ENCODE measurements at regions not wholly inside any gene's neighbourhood (a gene's known extent, or its start where the extent isn't known, plus 50 kb on each side); places are given as distances from the start of the nearest gene placed in this dataset.

GRCh38 chr13:105902396-105902795 is 633.1 kb downstream of the EFNB2 start:
- TF ChIP-seq YY1 (IDR thresholded peaks at IDR 0.05; ENCODE audit: low read depth), result no peak
- TF ChIP-seq EGR1 (IDR thresholded peaks at IDR 0.05), result no peak
- no peak for TF ChIP-seq FOXM1 (IDR thresholded peaks at IDR 0.05; ENCODE audit: borderline replicate concordance, low read depth)
- TF ChIP-seq TEAD4 (IDR thresholded peaks at IDR 0.05), result no peak
- no peak for TF ChIP-seq RAD21 (IDR thresholded peaks at IDR 0.05; ENCODE audit: low read depth)
- TF ChIP-seq TCF12 (IDR thresholded peaks at IDR 0.05; ENCODE audit: low read depth), result no peak
- TF ChIP-seq MAX (IDR thresholded peaks at IDR 0.05), result no peak
- no peak for TF ChIP-seq CEBPB (IDR thresholded peaks at IDR 0.05)
- no peak for TF ChIP-seq USF1 (IDR thresholded peaks at IDR 0.05)
- TF ChIP-seq REST (IDR thresholded peaks at IDR 0.05; ENCODE audit: low read depth), result no peak
- TF ChIP-seq ZBTB7A (IDR thresholded peaks at IDR 0.05; ENCODE audit: low read depth), result no peak
- TF ChIP-seq CREB1 (IDR thresholded peaks at IDR 0.05; ENCODE audit: low read depth), result no peak
- no peak for TF ChIP-seq TAF1 (IDR thresholded peaks at IDR 0.05; ENCODE audit: low read depth)
- no peak for TF ChIP-seq EP300 (IDR thresholded peaks at IDR 0.05; ENCODE audit: borderline replicate concordance)
- TF ChIP-seq NFIC (IDR thresholded peaks at IDR 0.05), result no peak

- TF ChIP-seq EGR1 (IDR thresholded peaks at IDR 0.05), result no peak
- no peak for TF ChIP-seq NFIC (IDR thresholded peaks at IDR 0.05)
- TF ChIP-seq TAF1 (IDR thresholded peaks at IDR 0.05; ENCODE audit: low read depth), result no peak
- TF ChIP-seq YY1 (IDR thresholded peaks at IDR 0.05; ENCODE audit: low read depth), result no peak
- TF ChIP-seq TCF12 (IDR thresholded peaks at IDR 0.05; ENCODE audit: low read depth), result no peak
- TF ChIP-seq EP300 (IDR thresholded peaks at IDR 0.05; ENCODE audit: borderline replicate concordance), result no peak
- no peak for TF ChIP-seq CEBPB (IDR thresholded peaks at IDR 0.05)
- no peak for TF ChIP-seq REST (IDR thresholded peaks at IDR 0.05; ENCODE audit: low read depth)
- TF ChIP-seq RAD21 (IDR thresholded peaks at IDR 0.05; ENCODE audit: low read depth), result no peak
- no peak for TF ChIP-seq MAX (IDR thresholded peaks at IDR 0.05)
- TF ChIP-seq FOXM1 (IDR thresholded peaks at IDR 0.05; ENCODE audit: borderline replicate concordance, low read depth), result no peak
- no peak for TF ChIP-seq CREB1 (IDR thresholded peaks at IDR 0.05; ENCODE audit: low read depth)
- no peak for TF ChIP-seq TEAD4 (IDR thresholded peaks at IDR 0.05)
- TF ChIP-seq ZBTB7A (IDR thresholded peaks at IDR 0.05; ENCODE audit: low read depth), result no peak
- no peak for TF ChIP-seq USF1 (IDR thresholded peaks at IDR 0.05)
These were observed 637.9 kb downstream of the EFNB2 start for GRCh38 chr13:105897575-105897974.

GRCh38 chr13:105894697-105895096 is 640.8 kb downstream of the EFNB2 start:
- TF ChIP-seq TCF12 (IDR thresholded peaks at IDR 0.05; ENCODE audit: low read depth) (no peak), ZBTB7A (IDR thresholded peaks at IDR 0.05; ENCODE audit: low read depth) (no peak), RAD21 (IDR thresholded peaks at IDR 0.05; ENCODE audit: low read depth) (no peak), CREB1 (IDR thresholded peaks at IDR 0.05; ENCODE audit: low read depth) (no peak), EGR1 (IDR thresholded peaks at IDR 0.05) (no peak), FOXM1 (IDR thresholded peaks at IDR 0.05; ENCODE audit: borderline replicate concordance, low read depth) (no peak), CEBPB (IDR thresholded peaks at IDR 0.05) (no peak), NFIC (IDR thresholded peaks at IDR 0.05) (no peak), MAX (IDR thresholded peaks at IDR 0.05) (no peak), USF1 (IDR thresholded peaks at IDR 0.05) (no peak), EP300 (IDR thresholded peaks at IDR 0.05; ENCODE audit: borderline replicate concordance) (no peak), TAF1 (IDR thresholded peaks at IDR 0.05; ENCODE audit: low read depth) (no peak), YY1 (IDR thresholded peaks at IDR 0.05; ENCODE audit: low read depth) (no peak), REST (IDR thresholded peaks at IDR 0.05; ENCODE audit: low read depth) (no peak), TEAD4 (IDR thresholded peaks at IDR 0.05) (no peak)
